H9 (cell line): ENCODE measurements at regions not wholly inside any gene's neighbourhood (a gene's known extent, or its start where the extent isn't known, plus 50 kb on each side); places are given as distances from the start of the nearest gene placed in this dataset.
A peak's percentile ranks its signal among the peaks of the same experiment; 100 is the strongest.

Source experiments
- DNase-seq: peaks from one replicate; pipeline ENCODE4 v3.0.0-alpha.2; 2017
- H2AFZ ChIP-seq: one replicate; pipeline ENCODE4 v1.6.1; 2013; ENCODE audit warnings: mild to moderate bottlenecking, low read length, control low read depth, moderate library complexity
- H2AK5ac ChIP-seq: 2 replicates; pipeline ENCODE4 v1.6.1; 2013; ENCODE audit warnings: low read length, control low read depth, mixed read lengths; ENCODE audit not compliant: insufficient read length
- H2BK120ac ChIP-seq: one replicate; pipeline ENCODE4 v1.6.1; 2013; ENCODE audit warnings: low read depth, mild to moderate bottlenecking, low read length, control low read depth, inconsistent platforms; ENCODE audit not compliant: poor library complexity, severe bottlenecking
- H2BK12ac ChIP-seq: 2 replicates; pipeline ENCODE4 v1.6.1; 2013; ENCODE audit warnings: low read length, control low read depth, mixed read lengths, low read depth; ENCODE audit not compliant: insufficient read length
- H2BK15ac ChIP-seq: 2 replicates; pipeline ENCODE4 v1.6.1; 2013; ENCODE audit warnings: low read depth, low read length, control low read depth
- H2BK20ac ChIP-seq: one replicate; pipeline ENCODE4 v1.6.1; 2013; ENCODE audit warnings: low read depth, mild to moderate bottlenecking, low read length, control low read depth, inconsistent platforms; ENCODE audit not compliant: poor library complexity, severe bottlenecking
- H2BK5ac ChIP-seq: 2 replicates; pipeline ENCODE4 v1.6.1; 2013; ENCODE audit warnings: low read length, control low read depth, mixed read lengths; ENCODE audit not compliant: insufficient read length
- H3K14ac ChIP-seq: 2 replicates; pipeline ENCODE4 v1.6.1; 2013; ENCODE audit warnings: low read length, control low read depth; ENCODE audit not compliant: insufficient read depth
- H3K18ac ChIP-seq: 2 replicates; pipeline ENCODE4 v1.6.1; 2013; ENCODE audit warnings: low read depth, mild to moderate bottlenecking, mixed read lengths, low read length, control low read depth; ENCODE audit not compliant: insufficient read length
- H3K23ac ChIP-seq: 2 replicates; pipeline ENCODE4 v1.6.1; 2013; ENCODE audit warnings: low read length, control low read depth, mixed read lengths, low read depth; ENCODE audit not compliant: insufficient read length
- H3K23me2 ChIP-seq: 2 replicates; pipeline ENCODE4 v1.6.1; 2013; ENCODE audit warnings: low read depth, mild to moderate bottlenecking, mixed read lengths, low read length, control low read depth; ENCODE audit not compliant: insufficient read length, poor library complexity, severe bottlenecking
- H3K27ac ChIP-seq: 2 replicates; pipeline ENCODE4 v1.5.1; 2013; ENCODE audit warnings: low read length, control low read depth, mixed read lengths, low read depth; ENCODE audit not compliant: insufficient read length
- H3K27me3 ChIP-seq: 2 replicates; pipeline ENCODE4 v1.6.1; 2013; ENCODE audit warnings: low read length, control low read depth, inconsistent platforms; ENCODE audit not compliant: insufficient read depth
- H3K4ac ChIP-seq: 2 replicates; pipeline ENCODE4 v1.6.1; 2013; ENCODE audit warnings: low read depth, mild to moderate bottlenecking, control low read depth, inconsistent platforms, low read length, moderate library complexity
- H3K4me1 ChIP-seq: 2 replicates; pipeline ENCODE4 v1.6.1; 2013; ENCODE audit warnings: low read length, control low read depth, inconsistent platforms; ENCODE audit not compliant: insufficient read depth
- H3K4me2 ChIP-seq: 2 replicates; pipeline ENCODE4 v1.6.1; 2013; ENCODE audit warnings: low read length, control low read depth, mixed read lengths; ENCODE audit not compliant: insufficient read length, insufficient read depth
- H3K56ac ChIP-seq: 2 replicates; pipeline ENCODE4 v1.6.1; 2013; ENCODE audit warnings: low read depth, mild to moderate bottlenecking, mixed read lengths, low read length, control low read depth; ENCODE audit not compliant: insufficient read length
- H3K79me1 ChIP-seq: 2 replicates; pipeline ENCODE4 v1.6.1; 2013; ENCODE audit warnings: low read depth, mild to moderate bottlenecking, moderate library complexity, low read length, control low read depth, inconsistent platforms; ENCODE audit not compliant: insufficient read depth, poor library complexity, severe bottlenecking
- H3K79me2 ChIP-seq: 2 replicates; pipeline ENCODE4 v1.6.1; 2013; ENCODE audit warnings: low read length, control low read depth, inconsistent platforms; ENCODE audit not compliant: insufficient read depth
- H3K9ac ChIP-seq: 2 replicates; pipeline ENCODE4 v1.6.1; 2013; ENCODE audit warnings: low read length, control low read depth, mixed read lengths; ENCODE audit not compliant: insufficient read length; ENCODE audit errors: extremely low read depth
- H3K9me3 ChIP-seq: one replicate; pipeline ENCODE4 v1.6.1; 2013; ENCODE audit warnings: low read depth, low read length, inconsistent platforms; ENCODE audit not compliant: control insufficient read depth
- H3T11ph ChIP-seq: one replicate; pipeline ENCODE4 v1.6.1; 2013; ENCODE audit warnings: mild to moderate bottlenecking, low read length, control low read depth, inconsistent platforms
- H4K20me1 ChIP-seq: one replicate; pipeline ENCODE4 v1.6.1; 2013; ENCODE audit not compliant: control insufficient read depth, insufficient read length, insufficient read depth
- H4K5ac ChIP-seq: 2 replicates; pipeline ENCODE4 v1.6.1; 2013; ENCODE audit warnings: low read depth, mild to moderate bottlenecking, mixed read lengths, low read length, control low read depth; ENCODE audit not compliant: insufficient read length
- H4K8ac ChIP-seq: replicated peaks from 2 replicates; pipeline ENCODE4 v1.6.1; 2013; ENCODE audit warnings: low read length, control low read depth, mixed read lengths, low read depth; ENCODE audit not compliant: insufficient read length
- H4K91ac ChIP-seq: 2 replicates; pipeline ENCODE4 v1.6.1; 2013; ENCODE audit warnings: low read depth, mild to moderate bottlenecking, moderate library complexity, mixed read lengths, low read length, control low read depth; ENCODE audit not compliant: insufficient read length
- H3K27ac Mint-ChIP-seq, 3 experiments: 2 replicates in 2 of 3; 3 replicates in 1 of 3; pipeline ENCODE4 v1.8.0; 2020 to 2021; ENCODE audit warnings: mixed read lengths in 3 of 3, mild to moderate bottlenecking in 1 of 3, moderate library complexity in 1 of 3
- H3K27me3 Mint-ChIP-seq: 2 replicates; pipeline ENCODE4 v1.8.0; 2021; ENCODE audit warnings: low read depth, mild to moderate bottlenecking, moderate library complexity, mixed read lengths
- H3K36me3 Mint-ChIP-seq, 3 experiments: 2 replicates in 2 of 3; 3 replicates in 1 of 3; pipeline ENCODE4 v1.8.0; 2020 to 2021; ENCODE audit warnings: low read depth in 3 of 3, mixed read lengths in 3 of 3; ENCODE audit not compliant: insufficient read depth in 1 of 3
- H3K4me1 Mint-ChIP-seq, 2 experiments: 2 replicates each; pipeline ENCODE4 v1.8.0; 2020; ENCODE audit warnings: mixed read lengths in 2 of 2
- H3K4me3 Mint-ChIP-seq, 2 experiments: 2 replicates in 1 of 2; 3 replicates in 1 of 2; pipeline ENCODE4 v1.8.0; 2020 to 2021; ENCODE audit warnings: mild to moderate bottlenecking in 2 of 2, mixed read lengths in 2 of 2, moderate library complexity in 1 of 2
- H3K9me3 Mint-ChIP-seq, 2 experiments: 2 replicates in 1 of 2; 3 replicates in 1 of 2; pipeline ENCODE4 v1.8.0; 2020; ENCODE audit warnings: mild to moderate bottlenecking in 2 of 2, mixed read lengths in 2 of 2, moderate library complexity in 1 of 2
- CTCF ChIP-seq: fragments of 200-600 bp; sonication (generic); conservative IDR thresholded peaks from 3 replicates; pipeline ENCODE4 v1.8.0; 2021; ENCODE audit warnings: antibody characterized with exemption, mild to moderate bottlenecking
- WGBS: extraction: QIAGEN DNeasy Blood & Tissue Kit; methylation state at CpG from one replicate; pipeline ENCODE4 v1.1.7; 2013; ENCODE audit warnings: missing lambda C conversion rate, low lambda C conversion rate, mixed read lengths; ENCODE audit not compliant: insufficient read length; ENCODE audit errors: extremely low coverage; 5-methylcytosine and 5-hydroxymethylcytosine counted together

DNA sequence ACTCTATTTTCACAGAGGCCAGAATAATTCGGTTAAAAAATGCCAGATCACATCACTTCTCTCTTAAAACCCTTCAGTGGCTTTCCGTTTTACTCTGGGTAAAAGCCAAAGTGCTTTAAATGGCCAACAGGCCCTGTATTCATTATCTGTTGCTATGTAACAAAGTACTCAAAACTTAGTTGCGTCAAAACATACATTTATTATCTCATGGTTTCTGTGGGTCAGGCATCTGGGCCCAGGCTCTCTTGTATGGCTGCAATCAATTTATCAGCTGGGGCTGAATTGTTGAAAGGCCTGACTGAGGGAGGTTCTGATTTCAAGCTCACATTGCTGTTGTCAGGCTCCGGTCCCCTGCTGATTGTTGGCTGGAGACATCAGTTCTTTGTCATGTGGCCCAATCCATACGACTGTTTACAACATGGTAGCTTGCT is 72.7 kb upstream of the H2AZ1 start:
- no peak overlapping the region for H3K56ac ChIP-seq
- H4K20me1 ChIP-seq, result no peaks in the 10 kb centered on the region
- H3K27ac ChIP-seq, result no peak overlapping the region
- no peak overlapping the region for H3K4ac ChIP-seq
- H3K9ac ChIP-seq, result no peak overlapping the region
- H2BK20ac ChIP-seq, result no peak overlapping the region
- H2BK12ac ChIP-seq, result no peak overlapping the region
- H2BK5ac ChIP-seq, result no peak overlapping the region
- H3K27ac Mint-ChIP-seq, result peak overlapping the region in 2 of 3 experiments; percentile 5 to 30; a peak in 2 of 7 replicates
- H4K5ac ChIP-seq, result no peak overlapping the region
- no peak overlapping the region for H2BK15ac ChIP-seq
- H3K14ac ChIP-seq, result no peak overlapping the region
- peaks cover 10% of the 10 kb centered on the region in 2 experiments for H3K4me1 Mint-ChIP-seq
- no peak overlapping the region for H4K8ac ChIP-seq
- no peak overlapping the region for H2AK5ac ChIP-seq
- peaks cover 2 to 15% (median 4%) of the 10 kb centered on the region in 3 experiments; a peak in 4 of 7 replicates for H3K36me3 Mint-ChIP-seq
- peak overlapping the region; percentile 67 for H3T11ph ChIP-seq
- H3K4me1 ChIP-seq, result 0 out of 2 replicates have a peak, but pooled peaks cover 3% of the 10 kb centered on the region
- no peaks in the 10 kb centered on the region for H3K79me1 ChIP-seq
- DNase-seq, result peak; percentile 36
- H3K9me3 ChIP-seq, result no peaks in the 10 kb centered on the region
- no peak overlapping the region for H2AFZ ChIP-seq
- H2BK120ac ChIP-seq, result no peak overlapping the region
- peaks cover 5 to 13% of the 10 kb centered on the region in 2 experiments; a peak in 4 of 5 replicates for H3K9me3 Mint-ChIP-seq
- no CpG with 5 or more reads among the region's 5 CpGs for WGBS
- no peak for TF ChIP-seq CTCF
- no peak overlapping the region for H3K4me2 ChIP-seq
- H3K27me3 Mint-ChIP-seq, result no peaks in the 10 kb centered on the region
- no peaks in the 10 kb centered on the region for H3K79me2 ChIP-seq
- H3K23ac ChIP-seq, result no peak overlapping the region
- H3K23me2 ChIP-seq, result no peaks in the 10 kb centered on the region
- no peak overlapping the region for H3K4me3 Mint-ChIP-seq
- no peaks in the 10 kb centered on the region for H3K27me3 ChIP-seq
- no peak overlapping the region for H3K18ac ChIP-seq
- no peak overlapping the region for H4K91ac ChIP-seq
